ENCODE measurements at regions not wholly inside any gene's neighbourhood (a gene's known extent, or its start where the extent isn't known, plus 50 kb on each side); places are given as distances from the start of the nearest gene placed in this dataset.

DNA sequence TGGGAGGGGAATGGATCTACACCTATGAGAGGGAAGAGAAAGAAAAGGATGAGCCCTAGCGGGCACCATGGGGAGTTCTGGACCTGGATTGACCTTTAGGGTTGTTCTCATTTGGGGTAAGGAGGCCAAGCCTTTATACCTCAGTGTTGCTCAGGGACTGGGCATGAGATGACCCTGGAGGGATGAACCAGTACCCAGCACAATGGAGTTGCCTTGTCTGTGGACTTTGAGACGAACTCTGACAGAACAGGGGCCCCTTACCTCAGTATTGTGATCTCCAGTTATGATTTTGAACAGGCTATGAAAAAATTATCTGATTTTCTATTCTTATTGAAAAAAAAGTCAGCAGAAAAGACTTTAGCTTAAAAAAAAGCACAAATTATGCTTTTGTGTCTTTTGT lies 88.6 kb downstream of the FOXA2 start:
- TF ChIP-seq, protein P1, sequence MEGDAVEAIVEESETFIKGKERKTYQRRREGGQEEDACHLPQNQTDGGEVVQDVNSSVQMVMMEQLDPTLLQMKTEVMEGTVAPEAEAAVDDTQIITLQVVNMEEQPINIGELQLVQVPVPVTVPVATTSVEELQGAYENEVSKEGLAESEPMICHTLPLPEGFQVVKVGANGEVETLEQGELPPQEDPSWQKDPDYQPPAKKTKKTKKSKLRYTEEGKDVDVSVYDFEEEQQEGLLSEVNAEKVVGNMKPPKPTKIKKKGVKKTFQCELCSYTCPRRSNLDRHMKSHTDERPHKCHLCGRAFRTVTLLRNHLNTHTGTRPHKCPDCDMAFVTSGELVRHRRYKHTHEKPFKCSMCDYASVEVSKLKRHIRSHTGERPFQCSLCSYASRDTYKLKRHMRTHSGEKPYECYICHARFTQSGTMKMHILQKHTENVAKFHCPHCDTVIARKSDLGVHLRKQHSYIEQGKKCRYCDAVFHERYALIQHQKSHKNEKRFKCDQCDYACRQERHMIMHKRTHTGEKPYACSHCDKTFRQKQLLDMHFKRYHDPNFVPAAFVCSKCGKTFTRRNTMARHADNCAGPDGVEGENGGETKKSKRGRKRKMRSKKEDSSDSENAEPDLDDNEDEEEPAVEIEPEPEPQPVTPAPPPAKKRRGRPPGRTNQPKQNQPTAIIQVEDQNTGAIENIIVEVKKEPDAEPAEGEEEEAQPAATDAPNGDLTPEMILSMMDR (IDR thresholded peaks at IDR 0.05): no peak
- Histone ChIP-seq H3K9me3 (no peaks in the 10 kb centered on the region), H3K36me3 (ENCODE audit: low read depth) (no peaks in the 10 kb centered on the region), H3K4me3 (no peak overlapping the region), H3K4me1 (ENCODE audit: low read depth) (peaks cover 7% of the 10 kb centered on the region)
- ATAC-seq (no peak), DNase-seq (no peak)
- intact Hi-C loops (cut with DNase I, micrococcal nuclease): no loop called here

DNA sequence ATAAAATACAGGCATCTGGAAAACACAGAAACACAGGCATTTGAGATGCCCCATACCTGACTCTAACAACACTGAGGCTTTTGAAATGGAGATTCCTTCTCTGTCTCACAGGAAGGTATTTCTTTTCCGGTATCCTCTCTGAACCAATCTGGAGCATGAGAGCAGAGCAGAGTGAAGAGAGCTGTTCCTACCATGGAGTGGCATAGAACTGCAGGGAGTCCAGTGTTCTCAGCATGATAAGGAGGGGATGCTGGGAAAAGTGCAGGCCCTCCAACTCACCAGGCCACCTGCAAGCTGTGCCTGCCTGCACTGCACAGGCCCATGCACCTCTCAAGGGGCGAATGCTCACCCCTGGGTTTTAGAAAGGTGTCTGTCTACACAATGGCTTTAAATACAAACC lies 89.2 kb downstream of the FOXA2 start:
- Histone ChIP-seq H3K4me3 (no peak overlapping the region), H3K4me1 (ENCODE audit: low read depth) (peaks cover 8% of the 10 kb centered on the region), H3K9me3 (no peaks in the 10 kb centered on the region), H3K36me3 (ENCODE audit: low read depth) (no peaks in the 10 kb centered on the region)
- no peak for ATAC-seq
- intact Hi-C loops (cut with DNase I, micrococcal nuclease): no loop called here
- TF ChIP-seq, protein P1 (IDR thresholded peaks at IDR 0.05): no peak
- no peak for DNase-seq

DNA sequence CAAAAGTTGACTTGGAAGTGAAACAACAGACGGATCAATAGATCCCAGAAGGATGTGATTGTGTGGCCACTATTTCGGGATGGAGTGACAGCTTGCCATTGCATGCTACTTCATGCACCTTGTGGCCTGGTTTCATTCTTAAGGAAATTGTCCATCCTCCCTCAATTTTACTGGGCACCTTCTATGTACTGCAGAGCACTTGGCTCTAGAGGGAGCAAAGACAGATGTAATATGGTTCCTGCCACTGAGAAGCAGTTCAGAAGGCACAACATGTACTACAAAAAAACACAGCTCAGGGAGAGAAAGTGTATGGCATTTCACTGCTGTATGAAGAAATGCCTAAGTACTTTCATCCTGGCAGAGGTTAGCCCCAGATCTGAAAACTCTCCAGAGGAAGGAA lies 91.9 kb downstream of the FOXA2 start:
- TF ChIP-seq, protein P1 (IDR thresholded peaks at IDR 0.05): no peak
- DNase-seq (no peak), ATAC-seq (no peak)
- intact Hi-C loops (cut with DNase I, micrococcal nuclease): no loop called here
- H3K4me3 ChIP-seq: no peak overlapping the region
- no peaks in the 10 kb centered on the region for H3K9me3 ChIP-seq
- H3K36me3 ChIP-seq (ENCODE audit: low read depth): no peaks in the 10 kb centered on the region
- H3K4me1 ChIP-seq (ENCODE audit: low read depth): peaks cover 14% of the 10 kb centered on the region

DNA sequence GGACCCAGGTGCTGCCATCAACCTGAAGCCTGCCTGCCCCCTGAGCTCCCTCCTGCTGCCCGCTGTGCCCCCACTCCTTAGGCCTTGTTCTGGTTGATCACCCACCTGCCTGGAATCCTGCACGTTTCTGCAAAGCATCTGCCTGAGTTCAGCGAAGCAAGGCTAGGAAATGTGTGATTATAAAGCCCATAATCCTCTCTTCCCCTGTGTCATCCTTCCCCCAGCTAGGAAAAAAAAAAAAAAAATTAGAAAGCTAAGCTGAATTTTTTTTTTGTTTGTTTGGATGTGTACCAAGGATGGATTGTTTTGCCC lies 93.2 kb downstream of the FOXA2 start:
- Histone ChIP-seq H3K4me3 (no peak overlapping the region), H3K4me1 (ENCODE audit: low read depth) (peaks cover 14% of the 10 kb centered on the region), H3K36me3 (ENCODE audit: low read depth) (no peaks in the 10 kb centered on the region), H3K9me3 (no peaks in the 10 kb centered on the region)
- TF ChIP-seq, protein P1 (IDR thresholded peaks at IDR 0.05): no peak
- peak in 1 of 3 donors; percentile 54 for DNase-seq
- no peak for ATAC-seq
- intact Hi-C loops (cut with DNase I, micrococcal nuclease): no loop called here

DNA sequence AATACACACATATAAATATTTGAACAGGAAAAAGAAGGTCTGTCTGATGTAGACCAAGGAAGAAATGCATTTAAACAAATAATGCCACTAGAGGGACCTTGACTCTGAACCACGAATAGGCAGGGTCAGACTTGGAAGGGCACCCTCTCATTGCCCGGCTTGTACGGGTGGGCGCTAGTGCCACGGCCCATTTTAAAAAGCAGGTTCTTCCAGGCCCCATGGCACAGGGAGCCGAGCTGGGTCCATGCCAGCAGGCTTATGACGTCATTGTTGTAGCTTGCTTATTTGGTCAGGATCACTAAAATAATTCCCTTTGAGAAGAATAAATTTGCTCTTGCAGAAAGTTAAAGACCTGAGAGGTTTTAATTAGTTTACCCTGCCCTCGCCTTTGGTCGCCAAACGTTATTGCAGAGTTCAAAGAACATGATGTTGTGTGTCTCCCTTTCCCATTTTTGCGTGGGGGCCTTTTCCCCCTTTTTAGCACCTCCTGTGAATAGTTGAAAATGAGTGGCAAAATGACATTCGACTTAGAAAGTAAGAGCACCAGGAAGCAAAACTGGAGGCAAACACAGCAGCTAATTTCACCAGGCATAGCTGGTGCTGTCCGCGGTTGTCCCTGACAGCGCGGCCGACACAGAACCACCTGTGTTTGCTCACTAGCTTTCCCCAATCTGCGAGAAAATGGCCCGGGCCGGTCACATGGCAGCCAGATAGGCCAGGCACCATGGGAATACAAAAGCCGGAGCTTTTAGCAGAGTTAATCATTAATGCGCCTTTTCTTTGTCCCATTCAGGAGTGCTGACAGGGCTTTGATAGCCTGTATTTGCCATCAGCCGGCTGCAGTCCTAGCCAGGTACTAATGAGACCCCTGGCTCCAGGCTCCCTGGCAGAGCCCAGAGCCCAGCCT lies 93.8 kb downstream of the FOXA2 start:
- intact Hi-C loops (cut with DNase I, micrococcal nuclease): no loop called here
- DNase-seq (peak; percentile 88 to 89 (median 89)), ATAC-seq (peak; percentile 90)
- Histone ChIP-seq H3K4me3 (no peak overlapping the region), H3K4me1 (ENCODE audit: low read depth) (peaks cover 14% of the 10 kb centered on the region), H3K36me3 (ENCODE audit: low read depth) (no peaks in the 10 kb centered on the region), H3K9me3 (no peaks in the 10 kb centered on the region)
- TF ChIP-seq, protein P1 (IDR thresholded peaks at IDR 0.05): no peak
